Esophagus muscularis mucosa (tissue), 4 donors: ENCODE measurements at regions not wholly inside any gene's neighbourhood (a gene's known extent, or its start where the extent isn't known, plus 50 kb on each side); places are given as distances from the start of the nearest gene placed in this dataset.

Experiments used
- DNase-seq: peaks from one replicate; pipeline ENCODE4 v3.0.0-alpha.2; 2017; ENCODE audit errors: extremely low spot score
- H3K27ac ChIP-seq, 4 donors: fragments of 200-600 bp; sonication (generic); replicated peaks in 1 of 4; 1 replicate in 3 of 4; 2 replicates in 1 of 4; pipeline ENCODE4 v1.5.1; 2016 to 2019; ENCODE audit warnings: mild to moderate bottlenecking in 1 of 4
- H3K27me3 ChIP-seq, 4 donors: fragments of 200-600 bp; sonication (generic); one replicate each; pipeline versions ENCODE4 v1.5.1 to v1.6.0; 2016 to 2019
- H3K36me3 ChIP-seq, 4 donors: fragments of 200-600 bp; sonication (generic); one replicate each; pipeline ENCODE4 v1.5.1; 2016 to 2019
- H3K4me1 ChIP-seq, 4 donors: fragments of 200-600 bp; sonication (generic); one replicate each; pipeline ENCODE4 v1.5.1; 2016 to 2019
- H3K4me3 ChIP-seq, 4 donors: fragments of 200-600 bp; sonication (generic); 1 replicate in 2 of 4; 2 replicates in 2 of 4; pipeline ENCODE4 v1.5.1; 2016 to 2019; ENCODE audit warnings: mild to moderate bottlenecking in 4 of 4, moderate library complexity in 1 of 4
- H3K9me3 ChIP-seq, 4 donors: fragments of 200-600 bp; sonication (generic); 1 replicate in 3 of 4; 2 replicates in 1 of 4; pipeline ENCODE4 v1.5.1; 2016 to 2019
- EP300 ChIP-seq: sonication (generic); formaldehyde crosslinking; IDR thresholded peaks from one replicate; pipeline ENCODE4 v1.6.1; 2017; ENCODE audit warnings: antibody characterized with exemption
- POLR2A ChIP-seq: fragments of 450-650 bp; IDR thresholded peaks from one replicate; pipeline ENCODE4 v1.6.1; 2017; ENCODE audit warnings: antibody characterized with exemption, moderate library complexity, mild to moderate bottlenecking, low read depth
- POLR2AphosphoS5 ChIP-seq, 2 donors: sonication (generic); formaldehyde crosslinking; IDR thresholded peaks; one replicate each; pipeline ENCODE4 v1.6.1; 2017; ENCODE audit warnings: antibody characterized with exemption in 2 of 2
- WGBS: methylation state at CpG from one replicate; pipeline ENCODE4 v1.1.5; 2018; 5-methylcytosine and 5-hydroxymethylcytosine counted together
- intact Hi-C: fragments of 100-400 bp; cut with DNase I; formaldehyde crosslinking; loops from one replicate; pipeline ENCODE4 v1.15.1; 2023
- TF ChIP-seq, protein P1 (sequence below), 3 experiments: fragments of 200-600 bp in 2 of 3; fragments of 450-650 bp in 1 of 3; sonication (generic) in 2 of 3; IDR thresholded peaks; one replicate each; pipeline ENCODE4 v1.5.1; 2017 to 2019; ENCODE audit warnings: antibody characterized with exemption in 3 of 3, mild to moderate bottlenecking in 2 of 3, moderate library complexity in 1 of 3

DNA sequence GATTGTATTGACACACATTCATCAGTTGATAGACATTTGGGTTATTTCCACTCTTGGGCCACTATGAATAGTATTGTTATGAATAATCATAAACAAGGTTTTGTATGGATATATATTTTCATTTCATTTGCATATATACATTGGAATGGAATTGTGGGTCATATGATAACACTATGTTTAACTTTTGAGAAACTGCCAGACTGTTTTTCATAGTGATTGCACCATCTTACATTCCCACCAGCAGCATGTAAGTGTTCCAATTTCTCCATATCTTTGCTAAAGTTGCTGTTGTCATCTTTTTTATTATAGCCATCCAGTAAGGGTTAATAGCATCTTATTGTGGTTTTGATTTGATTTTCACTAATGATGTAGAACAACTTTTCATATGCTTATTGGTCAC lies 198.5 kb upstream of the PPFIA2 start:
- no peak overlapping the region for H3K4me3 ChIP-seq
- no peaks in the 10 kb centered on the region for H3K9me3 ChIP-seq
- H3K27me3 ChIP-seq: no peaks in the 10 kb centered on the region
- H3K4me1 ChIP-seq: no peaks in the 10 kb centered on the region
- H3K27ac ChIP-seq: no peak overlapping the region
- TF ChIP-seq, protein P1, sequence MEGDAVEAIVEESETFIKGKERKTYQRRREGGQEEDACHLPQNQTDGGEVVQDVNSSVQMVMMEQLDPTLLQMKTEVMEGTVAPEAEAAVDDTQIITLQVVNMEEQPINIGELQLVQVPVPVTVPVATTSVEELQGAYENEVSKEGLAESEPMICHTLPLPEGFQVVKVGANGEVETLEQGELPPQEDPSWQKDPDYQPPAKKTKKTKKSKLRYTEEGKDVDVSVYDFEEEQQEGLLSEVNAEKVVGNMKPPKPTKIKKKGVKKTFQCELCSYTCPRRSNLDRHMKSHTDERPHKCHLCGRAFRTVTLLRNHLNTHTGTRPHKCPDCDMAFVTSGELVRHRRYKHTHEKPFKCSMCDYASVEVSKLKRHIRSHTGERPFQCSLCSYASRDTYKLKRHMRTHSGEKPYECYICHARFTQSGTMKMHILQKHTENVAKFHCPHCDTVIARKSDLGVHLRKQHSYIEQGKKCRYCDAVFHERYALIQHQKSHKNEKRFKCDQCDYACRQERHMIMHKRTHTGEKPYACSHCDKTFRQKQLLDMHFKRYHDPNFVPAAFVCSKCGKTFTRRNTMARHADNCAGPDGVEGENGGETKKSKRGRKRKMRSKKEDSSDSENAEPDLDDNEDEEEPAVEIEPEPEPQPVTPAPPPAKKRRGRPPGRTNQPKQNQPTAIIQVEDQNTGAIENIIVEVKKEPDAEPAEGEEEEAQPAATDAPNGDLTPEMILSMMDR (IDR thresholded peaks at IDR 0.05): no peak
- TF ChIP-seq EP300 (no peak), POLR2A (no peak), POLR2AphosphoS5 (IDR thresholded peaks at IDR 0.05) (no peak)
- no peaks in the 10 kb centered on the region for H3K36me3 ChIP-seq
- intact Hi-C loops: no loop called here
- DNase-seq: no peak

DNA sequence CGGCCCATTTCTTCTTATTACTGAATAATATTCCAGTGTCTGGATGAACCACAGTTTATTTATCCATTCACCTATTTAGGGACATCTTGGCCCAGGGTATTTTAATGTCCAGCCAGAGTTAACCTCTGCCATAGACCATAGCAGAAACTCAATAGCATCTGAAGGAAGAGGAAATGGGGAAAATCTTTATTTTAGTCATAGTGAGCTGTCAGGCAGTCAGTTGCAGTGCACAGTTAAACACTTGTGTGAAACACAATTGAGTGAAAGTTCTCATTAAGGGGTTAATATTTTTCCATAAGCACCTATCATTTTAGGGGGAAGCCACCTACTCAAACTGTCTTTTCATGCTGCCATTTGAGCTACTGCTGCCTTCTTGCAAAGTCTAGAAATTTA lies 197.3 kb upstream of the PPFIA2 start:
- 77% methylated on average over 1 of the region's 1 CpG for WGBS

DNA sequence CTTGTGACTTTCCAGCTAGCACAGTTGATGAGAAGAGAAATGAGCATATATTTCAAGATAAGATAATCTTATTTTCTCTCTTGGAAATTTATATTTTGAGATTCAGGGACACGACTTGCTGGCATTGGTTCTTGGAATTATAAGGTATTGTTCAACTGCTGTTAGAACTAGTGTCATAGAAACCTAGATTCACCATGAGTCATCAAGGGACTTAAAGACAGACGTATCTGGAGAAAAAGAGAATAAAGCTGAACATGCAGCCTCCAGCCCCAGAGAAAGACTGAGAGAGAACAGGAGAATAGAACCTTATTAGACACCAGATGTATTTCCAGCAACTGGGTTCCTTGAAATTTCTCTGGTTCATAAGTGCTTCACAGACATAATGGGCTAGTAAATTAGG lies 194.4 kb upstream of the PPFIA2 start:
- no peak for DNase-seq
- no peak overlapping the region for H3K4me3 ChIP-seq
- TF ChIP-seq EP300: no peak
- TF ChIP-seq POLR2A: no peak
- TF ChIP-seq, protein P1 (IDR thresholded peaks at IDR 0.05): no peak
- TF ChIP-seq POLR2AphosphoS5 (IDR thresholded peaks at IDR 0.05): no peak
- intact Hi-C loops: no loop called here
- H3K27me3 ChIP-seq: no peaks in the 10 kb centered on the region
- H3K4me1 ChIP-seq: no peaks in the 10 kb centered on the region
- 54% methylated on average over 2 of the region's 2 CpGs for WGBS
- no peaks in the 10 kb centered on the region for H3K36me3 ChIP-seq
- no peak overlapping the region for H3K27ac ChIP-seq
- no peaks in the 10 kb centered on the region for H3K9me3 ChIP-seq

More for the DNA sequence above, 197.3 kb upstream of the PPFIA2 start:
- TF ChIP-seq POLR2A (no peak), EP300 (no peak), POLR2AphosphoS5 (IDR thresholded peaks at IDR 0.05) (no peak)
- TF ChIP-seq, protein P1 (IDR thresholded peaks at IDR 0.05): no peak
- H3K27ac ChIP-seq: no peak overlapping the region
- no peaks in the 10 kb centered on the region for H3K9me3 ChIP-seq
- no peaks in the 10 kb centered on the region for H3K27me3 ChIP-seq
- intact Hi-C loops: no loop called here
- H3K36me3 ChIP-seq: no peaks in the 10 kb centered on the region
- no peaks in the 10 kb centered on the region for H3K4me1 ChIP-seq
- H3K4me3 ChIP-seq: no peak overlapping the region
- DNase-seq: no peak

DNA sequence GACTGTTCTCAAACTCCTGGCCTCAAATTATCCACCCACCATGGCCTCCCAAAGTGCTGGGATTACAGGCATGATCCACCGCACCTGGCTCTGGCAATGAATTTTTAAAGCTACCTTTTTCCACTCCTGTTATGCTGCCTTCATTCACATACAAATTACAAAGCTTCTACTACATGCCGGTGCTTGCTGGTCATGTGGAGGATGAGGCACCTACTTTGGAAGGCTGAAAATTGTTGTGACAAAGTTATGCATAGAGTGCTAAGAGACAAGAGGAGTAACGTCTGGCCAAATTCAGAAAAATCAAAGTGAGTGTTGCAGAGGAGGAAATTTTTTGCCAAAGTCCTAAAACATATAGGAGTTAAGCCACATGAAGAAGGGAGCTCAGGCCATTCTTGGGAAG lies 191.7 kb upstream of the PPFIA2 start:
- Histone ChIP-seq H3K27ac (no peak overlapping the region), H3K9me3 (no peaks in the 10 kb centered on the region), H3K4me3 (no peak overlapping the region), H3K4me1 (no peaks in the 10 kb centered on the region), H3K27me3 (no peaks in the 10 kb centered on the region), H3K36me3 (no peaks in the 10 kb centered on the region)
- no peak for DNase-seq
- intact Hi-C loops: no loop called here
- WGBS: 94% methylated on average over 3 of the region's 3 CpGs
- TF ChIP-seq, protein P1 (IDR thresholded peaks at IDR 0.05): no peak
- TF ChIP-seq EP300: no peak
- TF ChIP-seq POLR2AphosphoS5 (IDR thresholded peaks at IDR 0.05): no peak
- TF ChIP-seq POLR2A: no peak

DNA sequence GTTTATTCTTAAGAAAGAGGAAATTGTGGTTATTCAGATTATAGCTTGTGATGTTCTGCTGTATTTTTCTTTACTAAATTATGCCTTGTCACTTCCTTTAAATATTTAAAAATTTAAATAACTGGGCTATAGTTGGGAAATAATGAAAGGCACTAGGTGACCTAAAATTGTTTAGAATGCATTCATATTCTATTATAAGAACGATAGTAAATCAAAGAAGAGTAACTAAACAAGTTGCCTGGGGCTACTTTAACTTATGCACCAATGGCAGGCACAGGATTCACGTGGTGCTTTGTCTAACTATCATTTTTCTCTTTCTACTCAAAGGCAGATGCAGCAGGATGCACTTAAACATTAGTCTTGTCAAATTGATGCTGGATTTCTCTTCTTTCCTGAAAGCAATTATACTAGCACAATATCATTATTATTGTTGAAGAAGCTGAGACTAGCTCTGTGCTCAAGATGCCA lies 190.7 kb upstream of the PPFIA2 start:
- no peak for DNase-seq
- H3K27ac ChIP-seq: no peak overlapping the region
- TF ChIP-seq, protein P1 (IDR thresholded peaks at IDR 0.05): no peak
- no peak for TF ChIP-seq POLR2AphosphoS5 (IDR thresholded peaks at IDR 0.05)
- no peak for TF ChIP-seq EP300
- no peak for TF ChIP-seq POLR2A
- H3K36me3 ChIP-seq: no peaks in the 10 kb centered on the region
- H3K4me3 ChIP-seq: no peak overlapping the region
- H3K27me3 ChIP-seq: no peaks in the 10 kb centered on the region
- 31% methylated on average over 2 of the region's 2 CpGs for WGBS
- intact Hi-C loops: no loop called here
- no peaks in the 10 kb centered on the region for H3K9me3 ChIP-seq
- no peaks in the 10 kb centered on the region for H3K4me1 ChIP-seq
